IMR-90 (cell line): ENCODE measurements at regions not wholly inside any gene's neighbourhood (a gene's known extent, or its start where the extent isn't known, plus 50 kb on each side); places are given as distances from the start of the nearest gene placed in this dataset.

Source experiments
- ATAC-seq: fragments of 200-7000 bp; cut with Tn5 transposase; 2 replicates; pipeline ENCODE4 v1.9.1; 2020; ENCODE audit warnings: low read depth, mild to moderate bottlenecking, moderate library complexity
- BruUV-seq: library from RNA; stranded (reverse); fragments of 400-500 nt; replicated peaks from 2 replicates; lab custom pipeline; 2021; lab: Mats Ljungman, UMichigan
- CTCF ChIA-PET: fragments of 300-600 bp; formaldehyde crosslinking; extraction: SDS; loops from one replicate; lab custom pipeline; 2021; ENCODE audit warnings: antibody characterized with exemption; lab: Yijun Ruan, JAX
- POLR2A ChIA-PET: fragments of 300-600 bp; sonication (Branson Sonifier 250); formaldehyde crosslinking; loops from one replicate; lab custom pipeline; 2022; ENCODE audit warnings: antibody characterized with exemption; ENCODE audit not compliant: unreplicated experiment; lab: Charles Lee
- DNase-seq: peaks from one replicate; pipeline ENCODE4 v3.0.0; 2013
- H2AFZ ChIP-seq: replicated peaks from 2 replicates; pipeline ENCODE3; 2013; ENCODE audit warnings: low read length, mild to moderate bottlenecking; ENCODE audit not compliant: poor library complexity
- H2AK5ac ChIP-seq: 2 replicates; pipeline ENCODE4 v1.6.1; 2013; ENCODE audit warnings: low read depth, low read length, inconsistent platforms
- H2AK9ac ChIP-seq: replicated peaks from 2 replicates; pipeline ENCODE3; 2013; ENCODE audit warnings: mild to moderate bottlenecking, low read depth, low read length, moderate library complexity; ENCODE audit not compliant: poor library complexity
- H2BK120ac ChIP-seq: 2 replicates; pipeline ENCODE4 v1.6.1; 2013; ENCODE audit warnings: low read depth, low read length, inconsistent platforms
- H2BK15ac ChIP-seq: 3 replicates; pipeline ENCODE4 v1.6.1; 2013; ENCODE audit warnings: low read depth, low read length, inconsistent platforms
- H2BK20ac ChIP-seq: 2 replicates; pipeline ENCODE4 v1.6.1; 2013; ENCODE audit warnings: low read depth, mild to moderate bottlenecking, inconsistent platforms, low read length, moderate library complexity
- H2BK5ac ChIP-seq: 2 replicates; pipeline ENCODE4 v1.6.1; 2013; ENCODE audit warnings: mild to moderate bottlenecking, low read depth, low read length, inconsistent platforms; ENCODE audit not compliant: poor library complexity, severe bottlenecking
- H3K14ac ChIP-seq: replicated peaks from 2 replicates; pipeline ENCODE4 v1.6.1; 2013; ENCODE audit warnings: low read depth, low read length, inconsistent platforms
- H3K18ac ChIP-seq: 2 replicates; pipeline ENCODE4 v1.6.1; 2013; ENCODE audit warnings: low read depth, low read length, control low read depth
- H3K23ac ChIP-seq: 2 replicates; pipeline ENCODE4 v1.6.1; 2013; ENCODE audit warnings: low read depth, low read length, inconsistent platforms
- H3K27ac ChIP-seq: 2 replicates; pipeline ENCODE4 v1.5.1; 2013; ENCODE audit warnings: mild to moderate bottlenecking, control low read depth, low read length; ENCODE audit not compliant: insufficient read depth
- H3K27me3 ChIP-seq: 2 replicates; pipeline ENCODE4 v1.6.1; 2013; ENCODE audit warnings: low read length; ENCODE audit not compliant: control insufficient read depth, insufficient read depth
- H3K36me3 ChIP-seq: 2 replicates; pipeline ENCODE4 v1.6.1; 2013; ENCODE audit warnings: low read length, mixed read lengths; ENCODE audit not compliant: control insufficient read depth, insufficient read depth
- H3K4ac ChIP-seq: 2 replicates; pipeline ENCODE4 v1.6.1; 2013; ENCODE audit warnings: low read depth, low read length, inconsistent platforms
- H3K4me1 ChIP-seq: 2 replicates; pipeline ENCODE4 v1.6.1; 2013; ENCODE audit warnings: low read length, mixed read lengths; ENCODE audit not compliant: control insufficient read depth, insufficient read depth
- H3K4me2 ChIP-seq: 2 replicates; pipeline ENCODE4 v1.6.1; 2013; ENCODE audit warnings: low read depth, mild to moderate bottlenecking, control low read depth, low read length, moderate library complexity
- H3K4me3 ChIP-seq: 2 replicates; pipeline ENCODE4 v1.5.1; 2013; ENCODE audit warnings: low read depth, mild to moderate bottlenecking, control low read depth, low read length, moderate library complexity; ENCODE audit not compliant: insufficient read depth
- H3K56ac ChIP-seq: 2 replicates; pipeline ENCODE4 v1.6.1; 2013; ENCODE audit warnings: low read length, inconsistent platforms; ENCODE audit not compliant: insufficient read depth; ENCODE audit errors: extremely low read depth
- H3K79me1 ChIP-seq, 2 experiments: 2 replicates each; pipeline ENCODE4 v1.6.1; 2013; ENCODE audit warnings: low read length in 2 of 2, inconsistent platforms in 1 of 2, low read depth in 1 of 2
- H3K9ac ChIP-seq: 2 replicates; pipeline ENCODE4 v1.6.1; 2013; ENCODE audit warnings: low read depth, low read length, control low read depth
- H3K9me1 ChIP-seq: 2 replicates; pipeline ENCODE4 v1.6.1; 2013; ENCODE audit warnings: low read length, inconsistent platforms; ENCODE audit not compliant: insufficient read depth
- H3K9me3 ChIP-seq: 2 replicates; pipeline ENCODE4 v1.6.1; 2013; ENCODE audit warnings: low read length; ENCODE audit not compliant: control insufficient read depth, insufficient read depth
- H4K20me1 ChIP-seq: 2 replicates; pipeline ENCODE4 v1.6.1; 2013; ENCODE audit warnings: low read length, inconsistent platforms; ENCODE audit not compliant: insufficient read depth
- H4K5ac ChIP-seq: 2 replicates; pipeline ENCODE4 v1.6.1; 2013; ENCODE audit warnings: mild to moderate bottlenecking, low read depth, low read length, control low read depth
- H4K8ac ChIP-seq, 2 experiments: 2 replicates each; pipeline ENCODE4 v1.6.1; 2013; ENCODE audit warnings: low read depth in 2 of 2, low read length in 2 of 2, control low read depth in 1 of 2, inconsistent platforms in 1 of 2
- H4K91ac ChIP-seq: 2 replicates; pipeline ENCODE4 v1.6.1; 2013; ENCODE audit warnings: low read depth, low read length, inconsistent platforms; ENCODE audit not compliant: insufficient read depth
- CEBPB ChIP-seq: IDR thresholded peaks from 2 replicates; pipeline ENCODE4 v1.6.1; 2012; ENCODE audit warnings: low read depth, low read length, improper control_type of control experiment
- FOS ChIP-seq: fragments of 150-350 bp; IDR thresholded peaks from 2 replicates; pipeline ENCODE4 v1.6.1; 2016; ENCODE audit warnings: low read depth, low read length
- MAFK ChIP-seq: IDR thresholded peaks from 2 replicates; pipeline ENCODE4 v1.6.1; 2012; ENCODE audit warnings: low read depth, low read length, improper control_type of control experiment
- WGBS, 2 experiments: methylation state at CpG; one replicate each; pipeline versions ENCODE4 v1.1.5 to v1.1.7; 2013; ENCODE audit warnings: missing lambda C conversion rate in 2 of 2; ENCODE audit not compliant: insufficient read length in 1 of 2; ENCODE audit errors: extremely low coverage in 2 of 2; 5-methylcytosine and 5-hydroxymethylcytosine counted together
- dilution Hi-C: fragments of 300-500 bp; cut with HindIII; formaldehyde crosslinking; loops from one replicate; pipeline ENCODE4 v1.14.3; 2018; ENCODE audit warnings: low sequenced_read_pairs; ENCODE audit not compliant: unreplicated experiment
- in situ Hi-C: fragments of 300-500 bp; cut with MboI; formaldehyde crosslinking; loops from 3 replicates; pipeline ENCODE4 v1.14.3; 2019; ENCODE audit warnings: low sequenced_read_pairs, inconsistent platforms, mixed read lengths
- intact Hi-C: fragments of 100-400 bp; cut with micrococcal nuclease; formaldehyde crosslinking; loops from 2 replicates; pipeline ENCODE4 v1.10.0; 2022

DNA sequence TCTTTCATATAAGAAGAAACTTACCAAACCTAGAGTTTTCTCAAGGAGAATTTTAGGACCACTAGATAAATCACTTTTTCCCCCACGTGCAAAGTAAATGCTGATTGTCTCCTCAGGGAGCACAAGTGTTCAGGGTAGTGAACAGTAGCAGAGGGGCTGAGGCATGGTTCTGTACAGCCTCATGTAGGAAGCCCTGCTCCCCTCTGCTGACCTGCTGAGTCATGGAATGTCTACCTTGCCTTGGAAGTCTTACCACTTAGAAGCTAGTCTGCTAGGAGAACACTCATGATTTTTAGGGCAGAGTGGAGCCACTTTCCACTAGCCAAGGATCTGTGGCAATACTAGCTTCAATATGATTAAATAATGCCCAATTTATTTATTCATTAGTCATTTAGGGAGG, 2120.6 kb upstream of the RAG2 start:
- Histone ChIP-seq H3K27ac (no peak overlapping the region), H3K14ac (no peak overlapping the region), H3K79me1 (no peaks in the 10 kb centered on the region), H4K20me1 (no peaks in the 10 kb centered on the region), H2BK5ac (no peak overlapping the region), H3K18ac (no peak overlapping the region), H3K56ac (no peak overlapping the region), H2BK15ac (no peak overlapping the region), H3K27me3 (no peaks in the 10 kb centered on the region), H3K4me3 (no peak overlapping the region), H3K9ac (no peak overlapping the region), H2AK5ac (no peak overlapping the region), H3K4me1 (no peaks in the 10 kb centered on the region), H3K36me3 (no peaks in the 10 kb centered on the region), H2AK9ac (no peak overlapping the region), H3K23ac (no peak overlapping the region), H4K5ac (no peak overlapping the region), H3K4ac (no peak overlapping the region), H2BK20ac (no peak overlapping the region), H4K91ac (no peak overlapping the region), H3K4me2 (no peak overlapping the region), H2BK120ac (no peak overlapping the region), H3K9me3 (no peaks in the 10 kb centered on the region), H2AFZ (no peak overlapping the region), H4K8ac (no peak overlapping the region), H3K9me1 (no peaks in the 10 kb centered on the region)
- dilution Hi-C loops: no loop called here
- no peak for ATAC-seq
- DNase-seq: no peak
- in situ Hi-C loops: no loop called here
- TF ChIP-seq CEBPB (no peak), MAFK (no peak), FOS (no peak)
- no TSS peak for BruUV-seq
- WGBS, 2 experiments: no CpG with 5 or more reads among the region's 1 CpG
- intact Hi-C loops: no loop called here
- POLR2A ChIA-PET: no interaction called here
- CTCF ChIA-PET: no interaction called here
